Activated T-cell treated with anti-CD3 and anti-CD28 coated beads for 48 hours (primary cell): ENCODE measurements at regions not wholly inside any gene's neighbourhood (a gene's known extent, or its start where the extent isn't known, plus 50 kb on each side); places are given as distances from the start of the nearest gene placed in this dataset.
"Not testable (repeated sequence)": the region's sequence is repeated elsewhere in the genome, so short reads cannot be mapped to it uniquely, and the experiment has no call there.

Experiments used
- DNase-seq: peaks from one replicate; pipeline ENCODE4 v3.0.0-alpha.2; 2020; ENCODE audit warnings: low read depth

GRCh38 chrX:55813150-55813549 lies 95.6 kb downstream of the RRAGB start:
- DNase-seq: no peak

- no peak for DNase-seq
Observed at GRCh38 chrX:55815546-55815945, 98.0 kb downstream of the RRAGB start.

- DNase-seq: no peak
Observed at GRCh38 chrX:55816023-55816422, 98.5 kb downstream of the RRAGB start.

GRCh38 chrX:55818673-55819375 lies 101.3 kb downstream of the RRAGB start:
- no peak for DNase-seq

- DNase-seq: no peak
Observed at GRCh38 chrX:55839485-55839884, 121.9 kb downstream of the RRAGB start.

GRCh38 chrX:55841962-55842752 lies 124.6 kb downstream of the RRAGB start:
- DNase-seq: no peak

GRCh38 chrX:55866779-55867178 lies 149.2 kb downstream of the RRAGB start:
- not testable (repeated sequence) for DNase-seq

- no peak for DNase-seq
Observed at GRCh38 chrX:55867181-55867651, 149.7 kb downstream of the RRAGB start.

GRCh38 chrX:55867708-55868107 lies 150.2 kb downstream of the RRAGB start:
- DNase-seq: no peak

GRCh38 chrX:55874807-55875206 lies 157.3 kb downstream of the RRAGB start:
- no peak for DNase-seq

- not testable (repeated sequence) for DNase-seq
Observed at GRCh38 chrX:55883541-55883940, 166.0 kb downstream of the RRAGB start.

- peak; percentile 24 for DNase-seq
Observed at GRCh38 chrX:55907968-55908607, 190.5 kb downstream of the RRAGB start.

- no peak for DNase-seq
Observed at GRCh38 chrX:55908661-55909212, 191.2 kb downstream of the RRAGB start.

GRCh38 chrX:55919367-55920221 lies 202.0 kb downstream of the RRAGB start:
- DNase-seq: no peak

- DNase-seq: no peak
Observed at GRCh38 chrX:55924574-55924973, 207.0 kb downstream of the RRAGB start.

- not testable (repeated sequence) for DNase-seq
Observed at GRCh38 chrX:55928529-55928928, 211.0 kb downstream of the RRAGB start.
